Stomach smooth muscle (tissue), 2 donors: ENCODE measurements at regions not wholly inside any gene's neighbourhood (a gene's known extent, or its start where the extent isn't known, plus 50 kb on each side); places are given as distances from the start of the nearest gene placed in this dataset.

ENCODE experiments used
- H3K27ac ChIP-seq: one replicate; pipeline ENCODE4 v1.7.0; 2013; ENCODE audit warnings: mild to moderate bottlenecking, low read length, inconsistent platforms
- H3K27me3 ChIP-seq, 2 donors: one replicate each; pipeline ENCODE4 v1.7.0; 2013; ENCODE audit warnings: low read length in 2 of 2; ENCODE audit not compliant: insufficient read depth in 2 of 2, control insufficient read depth in 1 of 2
- H3K36me3 ChIP-seq, 2 donors: one replicate each; pipeline ENCODE4 v1.7.0; 2013; ENCODE audit warnings: low read length in 2 of 2; ENCODE audit not compliant: control insufficient read depth in 2 of 2, insufficient read depth in 2 of 2
- H3K4me1 ChIP-seq: one replicate; pipeline ENCODE4 v1.7.0; 2013; ENCODE audit warnings: low read length; ENCODE audit not compliant: control insufficient read depth, insufficient read depth
- H3K4me3 ChIP-seq, 2 donors: one replicate each; pipeline ENCODE4 v1.7.0; 2013; ENCODE audit warnings: low read length in 2 of 2
- H3K9ac ChIP-seq, 2 donors: one replicate each; pipeline ENCODE4 v1.7.0; 2013; ENCODE audit warnings: low read length in 2 of 2, mild to moderate bottlenecking in 1 of 2
- H3K9me3 ChIP-seq, 2 donors: one replicate each; pipeline ENCODE4 v1.7.0; 2013; ENCODE audit warnings: low read length in 2 of 2; ENCODE audit not compliant: control insufficient read depth in 2 of 2
- donor health status: healthy.
- donor health status: Pancreatic carcinoma.

GRCh38 chr10:2244471-2244870 is 507.1 kb upstream of the ADARB2 start:
- H3K9ac ChIP-seq = no peak overlapping the region
- peaks cover 3 to 7% of the 10 kb centered on the region in 2 donors for H3K9me3 ChIP-seq
- H3K27me3 ChIP-seq = no peaks in the 10 kb centered on the region
- H3K4me3 ChIP-seq = no peak overlapping the region
- no peaks in the 10 kb centered on the region for H3K36me3 ChIP-seq
- H3K4me1 ChIP-seq = no peaks in the 10 kb centered on the region
- no peak overlapping the region for H3K27ac ChIP-seq

- Histone ChIP-seq H3K4me1 (no peaks in the 10 kb centered on the region), H3K36me3 (no peaks in the 10 kb centered on the region), H3K4me3 (no peak overlapping the region), H3K27me3 (no peaks in the 10 kb centered on the region), H3K9me3 (peaks cover 0 to 4% of the 10 kb centered on the region in 2 donors), H3K9ac (no peak overlapping the region), H3K27ac (no peak overlapping the region)
Measured at GRCh38 chr10:2236876-2237275, 499.6 kb upstream of the ADARB2 start.

GRCh38 chr10:2232479-2232878 is 495.2 kb upstream of the ADARB2 start:
- H3K36me3 ChIP-seq = no peaks in the 10 kb centered on the region
- no peaks in the 10 kb centered on the region for H3K27me3 ChIP-seq
- H3K9me3 ChIP-seq = no peaks in the 10 kb centered on the region
- no peak overlapping the region for H3K4me3 ChIP-seq
- no peak overlapping the region for H3K27ac ChIP-seq
- no peak overlapping the region for H3K9ac ChIP-seq
- H3K4me1 ChIP-seq = no peaks in the 10 kb centered on the region

- H3K9me3 ChIP-seq = no peaks in the 10 kb centered on the region
- no peak overlapping the region for H3K4me3 ChIP-seq
- H3K9ac ChIP-seq = no peak overlapping the region
- no peaks in the 10 kb centered on the region for H3K36me3 ChIP-seq
- H3K4me1 ChIP-seq = no peaks in the 10 kb centered on the region
- H3K27me3 ChIP-seq = no peaks in the 10 kb centered on the region
- H3K27ac ChIP-seq = no peak overlapping the region
Measured at GRCh38 chr10:2230478-2230877, 493.2 kb upstream of the ADARB2 start.

- no peaks in the 10 kb centered on the region for H3K9me3 ChIP-seq
- H3K36me3 ChIP-seq = no peaks in the 10 kb centered on the region
- H3K4me1 ChIP-seq = no peaks in the 10 kb centered on the region
- H3K4me3 ChIP-seq = no peak overlapping the region
- H3K9ac ChIP-seq = no peak overlapping the region
- H3K27me3 ChIP-seq = no peaks in the 10 kb centered on the region
- H3K27ac ChIP-seq = no peak overlapping the region
Measured at GRCh38 chr10:2228320-2228901, 491.1 kb upstream of the ADARB2 start.

- H3K4me1 ChIP-seq = no peaks in the 10 kb centered on the region
- no peak overlapping the region for H3K27ac ChIP-seq
- no peaks in the 10 kb centered on the region for H3K36me3 ChIP-seq
- H3K9me3 ChIP-seq = no peaks in the 10 kb centered on the region
- H3K4me3 ChIP-seq = no peak overlapping the region
- H3K9ac ChIP-seq = no peak overlapping the region
- no peaks in the 10 kb centered on the region for H3K27me3 ChIP-seq
Measured at GRCh38 chr10:2225609-2226008, 488.3 kb upstream of the ADARB2 start.

GRCh38 chr10:2223548-2224320 is 486.4 kb upstream of the ADARB2 start:
- Histone ChIP-seq H3K9me3 (no peaks in the 10 kb centered on the region), H3K27me3 (no peaks in the 10 kb centered on the region), H3K36me3 (no peaks in the 10 kb centered on the region), H3K4me3 (no peak overlapping the region), H3K9ac (no peak overlapping the region), H3K27ac (no peak overlapping the region), H3K4me1 (no peaks in the 10 kb centered on the region)

GRCh38 chr10:2222631-2223030 is 485.3 kb upstream of the ADARB2 start:
- Histone ChIP-seq H3K36me3 (no peaks in the 10 kb centered on the region), H3K4me3 (no peak overlapping the region), H3K4me1 (no peaks in the 10 kb centered on the region), H3K27me3 (no peaks in the 10 kb centered on the region), H3K9me3 (no peaks in the 10 kb centered on the region), H3K27ac (no peak overlapping the region), H3K9ac (no peak overlapping the region)

- Histone ChIP-seq H3K36me3 (no peaks in the 10 kb centered on the region), H3K27ac (no peak overlapping the region), H3K4me3 (no peak overlapping the region), H3K4me1 (no peaks in the 10 kb centered on the region), H3K9me3 (no peaks in the 10 kb centered on the region), H3K9ac (no peak overlapping the region), H3K27me3 (peaks cover 5 to 6% of the 10 kb centered on the region in 2 donors)
Measured at GRCh38 chr10:2214805-2215204, 477.5 kb upstream of the ADARB2 start.

GRCh38 chr10:2214092-2214491 is 476.8 kb upstream of the ADARB2 start:
- no peaks in the 10 kb centered on the region for H3K36me3 ChIP-seq
- no peak overlapping the region for H3K27ac ChIP-seq
- H3K4me1 ChIP-seq = no peaks in the 10 kb centered on the region
- no peak overlapping the region for H3K4me3 ChIP-seq
- no peaks in the 10 kb centered on the region for H3K9me3 ChIP-seq
- peaks cover 5 to 6% of the 10 kb centered on the region in 2 donors for H3K27me3 ChIP-seq
- no peak overlapping the region for H3K9ac ChIP-seq

GRCh38 chr10:2212244-2212834 is 475.0 kb upstream of the ADARB2 start:
- H3K9ac ChIP-seq = no peak overlapping the region
- no peaks in the 10 kb centered on the region for H3K4me1 ChIP-seq
- H3K9me3 ChIP-seq = no peaks in the 10 kb centered on the region
- no peak overlapping the region for H3K27ac ChIP-seq
- no peaks in the 10 kb centered on the region for H3K36me3 ChIP-seq
- H3K4me3 ChIP-seq = no peak overlapping the region
- H3K27me3 ChIP-seq = peaks cover 5 to 6% of the 10 kb centered on the region in 2 donors
